ENCODE measurements at regions not wholly inside any gene's neighbourhood (a gene's known extent, or its start where the extent isn't known, plus 50 kb on each side); places are given as distances from the start of the nearest gene placed in this dataset.

GRCh38 chr7:155138204-155138603, 68.1 kb downstream of the HTR5A start:
- DNase-seq = no peak
- no peaks in the 10 kb centered on the region for H3K4me1 ChIP-seq
- TF ChIP-seq POLR2A (IDR thresholded peaks at IDR 0.05) = no peak
- TF ChIP-seq CTCF (IDR thresholded peaks at IDR 0.05) = no peak
- no peaks in the 10 kb centered on the region for H3K36me3 ChIP-seq
- H3K9me3 ChIP-seq = peaks cover 0 to 5% (median 0%) of the 10 kb centered on the region in 3 donors
- intact Hi-C loops (cut with DNase I) = no loop called here
- H3K4me3 ChIP-seq = no peak overlapping the region
- WGBS, 2 donors = 74 to 79% methylated on average over 4 of the region's 4 CpGs
- H3K27ac ChIP-seq = no peak overlapping the region
- H3K27me3 ChIP-seq = peaks cover 0 to 31% (median 0%) of the 10 kb centered on the region in 4 donors

DNA sequence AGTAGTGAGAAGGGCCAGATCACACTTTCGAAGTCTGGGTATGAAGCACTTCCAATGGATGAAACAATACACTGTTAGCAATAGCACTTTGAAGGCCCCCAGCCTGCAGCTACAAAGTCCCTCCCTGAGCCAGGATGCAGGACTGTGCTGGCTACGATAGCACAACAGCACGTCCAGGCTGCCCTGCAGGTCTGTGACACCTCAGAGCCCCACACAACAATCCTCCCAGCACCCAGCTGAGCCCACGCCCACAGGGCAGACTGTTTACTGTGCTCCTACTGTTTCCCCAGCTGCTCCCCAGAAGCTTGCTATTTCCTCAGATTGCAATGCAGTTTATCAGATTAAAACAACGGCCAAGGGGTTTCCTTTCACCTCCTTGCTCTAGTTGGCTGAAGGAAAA, 71.4 kb downstream of the HTR5A start:
- Histone ChIP-seq H3K27ac (no peak overlapping the region), H3K36me3 (no peaks in the 10 kb centered on the region), H3K9me3 (peaks cover 0 to 4% (median 0%) of the 10 kb centered on the region in 3 donors), H3K4me1 (no peaks in the 10 kb centered on the region), H3K4me3 (no peak overlapping the region), H3K27me3 (peaks cover 0 to 45% (median 0%) of the 10 kb centered on the region in 4 donors)
- 22 to 24% methylated on average over 5 of the region's 5 CpGs for WGBS, 2 donors
- intact Hi-C loops (cut with DNase I) = no loop called here
- TF ChIP-seq CTCF (IDR thresholded peaks at IDR 0.05) (no peak), POLR2A (IDR thresholded peaks at IDR 0.05) (no peak)
- DNase-seq = no peak

DNA sequence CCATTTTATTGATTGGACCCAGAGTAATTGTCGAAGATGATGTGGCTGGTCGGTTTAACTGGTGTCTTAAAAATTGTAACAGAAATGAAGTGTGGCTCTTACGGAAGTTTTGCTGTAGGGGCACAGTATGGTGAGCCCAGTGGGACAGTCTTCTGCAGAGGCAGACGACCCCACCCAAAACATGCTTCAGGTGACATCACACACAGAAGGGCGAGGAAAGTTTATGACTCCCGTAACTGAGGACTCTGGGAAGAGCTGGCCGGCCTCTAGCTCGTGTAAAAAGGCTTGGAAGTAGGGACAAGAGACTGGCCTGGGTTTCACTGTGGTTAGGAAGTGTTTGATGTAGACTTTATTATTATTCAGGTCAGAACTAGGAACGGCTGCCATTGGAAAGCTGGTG, 73.3 kb downstream of the HTR5A start:
- intact Hi-C loops (cut with DNase I) = no loop called here
- H3K27ac ChIP-seq = no peak overlapping the region
- H3K4me1 ChIP-seq = no peaks in the 10 kb centered on the region
- H3K9me3 ChIP-seq = no peaks in the 10 kb centered on the region
- TF ChIP-seq CTCF (IDR thresholded peaks at IDR 0.05) (no peak), POLR2A (IDR thresholded peaks at IDR 0.05) (no peak)
- DNase-seq = no peak
- H3K36me3 ChIP-seq = no peaks in the 10 kb centered on the region
- no peak overlapping the region for H3K4me3 ChIP-seq
- WGBS, 2 donors = 67 to 78% methylated on average over 8 to 9 of the region's 9 CpGs
- peaks cover 0 to 40% (median 0%) of the 10 kb centered on the region in 4 donors for H3K27me3 ChIP-seq

DNA sequence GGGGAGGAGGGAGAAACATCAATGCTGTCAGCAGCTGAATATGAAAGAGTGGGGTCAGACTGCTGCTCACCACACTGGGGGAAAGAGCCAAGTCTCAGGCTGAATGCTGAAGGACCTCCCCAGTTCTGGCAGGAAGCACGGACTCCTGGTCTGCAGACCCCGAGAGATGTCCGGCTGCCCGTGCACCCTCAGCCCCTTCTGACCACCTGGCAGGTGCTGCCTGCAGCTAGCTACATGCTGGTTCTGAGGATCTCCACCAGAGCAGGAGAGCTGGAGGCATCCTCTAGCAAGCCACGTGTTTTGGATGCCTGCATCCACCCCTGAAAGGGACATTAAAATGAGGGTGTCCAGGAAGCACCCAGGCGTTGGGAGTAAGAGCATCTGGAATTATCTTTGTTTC, 74.2 kb downstream of the HTR5A start:
- H3K27me3 ChIP-seq = peaks cover 0 to 40% (median 0%) of the 10 kb centered on the region in 4 donors
- H3K36me3 ChIP-seq = no peaks in the 10 kb centered on the region
- H3K9me3 ChIP-seq = no peaks in the 10 kb centered on the region
- no peak overlapping the region for H3K27ac ChIP-seq
- TF ChIP-seq CTCF (IDR thresholded peaks at IDR 0.05) (no peak), POLR2A (IDR thresholded peaks at IDR 0.05) (no peak)
- no peak overlapping the region for H3K4me3 ChIP-seq
- no peaks in the 10 kb centered on the region for H3K4me1 ChIP-seq
- WGBS, 2 donors = 13 to 20% methylated on average over 2 of the region's 6 CpGs
- no peak for DNase-seq
- intact Hi-C loops (cut with DNase I) = no loop called here

- Histone ChIP-seq H3K27me3 (peaks cover 0 to 37% (median 0%) of the 10 kb centered on the region in 4 donors), H3K4me3 (no peak overlapping the region), H3K4me1 (no peaks in the 10 kb centered on the region), H3K36me3 (no peaks in the 10 kb centered on the region), H3K27ac (no peak overlapping the region), H3K9me3 (no peaks in the 10 kb centered on the region)
- 58 to 60% methylated on average over 9 of the region's 9 CpGs for WGBS, 2 donors
- no peak for DNase-seq
- intact Hi-C loops (cut with DNase I) = no loop called here
- TF ChIP-seq POLR2A (IDR thresholded peaks at IDR 0.05) = no peak
- no peak for TF ChIP-seq CTCF (IDR thresholded peaks at IDR 0.05)
Observed at GRCh38 chr7:155145477-155146255, 75.5 kb downstream of the HTR5A start.

All from esophagus squamous epithelium (tissue), 5 donors.